K562 (cell line): ENCODE measurements at regions not wholly inside any gene's neighbourhood (a gene's known extent, or its start where the extent isn't known, plus 50 kb on each side); places are given as distances from the start of the nearest gene placed in this dataset.

Experiments used
- ATAC-seq: fragments of 200-7000 bp; cut with Tn5 transposase; 3 replicates; pipeline ENCODE4 v1.9.1; 2020; ENCODE audit warnings: moderate library complexity
- BruUV-seq: library from RNA; stranded (reverse); fragments of 400-500 nt; replicated peaks from 2 replicates; lab custom pipeline; 2021; lab: Mats Ljungman, UMichigan
- CTCF ChIA-PET: fragments of 300-600 bp; formaldehyde crosslinking; extraction: SDS; loops from one replicate; lab custom pipeline; 2021; ENCODE audit warnings: low intra/inter-chr PET ratio; lab: Yijun Ruan, JAX
- POLR2A ChIA-PET: fragments of 300-600, 350-650 bp; sonication (Branson Sonifier 250); formaldehyde crosslinking; extraction: SDS; loops from one replicate; lab custom pipeline; 2021; ENCODE audit warnings: antibody characterized with exemption, inconsistent platforms; lab: Yijun Ruan, JAX
- DNase-seq, 4 experiments: peaks; one replicate each; pipeline versions ENCODE4 v3.0.0 to v3.0.0-alpha.2; 2011 to 2018; ENCODE audit warnings: low spot score in 3 of 4, mixed read lengths in 3 of 4; ENCODE audit errors: extremely low read depth in 1 of 4
- FAIRE-seq: peaks from 2 replicates; lab custom pipeline; 2011; peaks lifted over from hg19 to GRCh38; lab: Jason Lieb, UNC
- H2AFZ ChIP-seq: 2 replicates; pipeline ENCODE4 v1.6.0; 2011; ENCODE audit warnings: low read depth, low read length, control low read depth, inconsistent platforms
- H3K27ac ChIP-seq: fragments of 200-600 bp; 3 replicates; pipeline ENCODE4 v1.8.0; 2011; ENCODE audit warnings: low read depth, mild to moderate bottlenecking, control low read depth, inconsistent platforms, low read length, moderate library complexity, mixed read lengths; ENCODE audit errors: extremely low read depth
- H3K27me3 ChIP-seq, 2 experiments: fragments of 300-600 bp in 1 of 2; 2 replicates in 1 of 2; 3 replicates in 1 of 2; pipeline versions ENCODE4 v1.6.0 to v1.8.0; 2011; ENCODE audit warnings: inconsistent platforms in 2 of 2, low read length in 2 of 2, mild to moderate bottlenecking in 1 of 2, mixed read lengths in 1 of 2, moderate library complexity in 1 of 2; ENCODE audit not compliant: control insufficient read depth in 2 of 2, insufficient read depth in 2 of 2
- H3K36me3 ChIP-seq: fragments of 300-600 bp; 3 replicates; pipeline ENCODE4 v1.8.0; 2011; ENCODE audit warnings: mild to moderate bottlenecking, low read length, inconsistent platforms; ENCODE audit not compliant: control insufficient read depth, insufficient read depth
- H3K4me1 ChIP-seq, 2 experiments: fragments of 200-600 bp in 1 of 2; replicated peaks in 1 of 2; 2 replicates in 1 of 2; 3 replicates in 1 of 2; pipeline versions ENCODE4 v1.5.1 to v1.8.0; 2011; ENCODE audit warnings: inconsistent platforms in 2 of 2, low read length in 2 of 2, mild to moderate bottlenecking in 1 of 2, mixed read lengths in 1 of 2, moderate library complexity in 1 of 2; ENCODE audit not compliant: control insufficient read depth in 2 of 2, insufficient read depth in 2 of 2
- H3K4me2 ChIP-seq: 2 replicates; pipeline ENCODE4 v1.6.1; 2011; ENCODE audit warnings: low read length, control low read depth, inconsistent platforms, mixed read lengths; ENCODE audit not compliant: insufficient read depth
- H3K4me3 ChIP-seq: fragments of 200-600 bp; sonication (generic), shearing (Covaris generic); 2 replicates; pipeline ENCODE4 v1.5.1; 2016; ENCODE audit warnings: control low read depth, inconsistent platforms
- H3K79me2 ChIP-seq: fragments of 200-600 bp; 3 replicates; pipeline ENCODE4 v1.8.0; 2011; ENCODE audit warnings: low read length, inconsistent platforms; ENCODE audit not compliant: control insufficient read depth, insufficient read depth
- H3K9ac ChIP-seq, 2 experiments: 2 replicates each; pipeline versions ENCODE4 v1.6.0 to v1.6.1; 2011; ENCODE audit warnings: low read depth in 2 of 2, low read length in 2 of 2, control low read depth in 1 of 2, inconsistent platforms in 1 of 2, mild to moderate bottlenecking in 1 of 2, mixed read lengths in 1 of 2; ENCODE audit not compliant: insufficient read depth in 1 of 2
- H3K9me1 ChIP-seq: one replicate; pipeline ENCODE4 v1.6.0; 2011; ENCODE audit warnings: inconsistent platforms, mild to moderate bottlenecking, low read length, moderate library complexity; ENCODE audit not compliant: control insufficient read depth, insufficient read depth
- H3K9me3 ChIP-seq: replicated peaks from 2 replicates; pipeline ENCODE4 v1.5.1; 2011; ENCODE audit warnings: low read depth, low read length, inconsistent platforms; ENCODE audit not compliant: control insufficient read depth, insufficient read depth
- H4K20me1 ChIP-seq: replicated peaks from 2 replicates; pipeline ENCODE4 v1.6.1; 2011; ENCODE audit warnings: low read length, inconsistent platforms, mixed read lengths; ENCODE audit not compliant: control insufficient read depth, insufficient read depth
- CCNT2 ChIP-seq: IDR thresholded peaks from 2 replicates; pipeline ENCODE4 v1.6.1; 2011; ENCODE audit warnings: borderline replicate concordance, low read depth, mild to moderate bottlenecking, moderate library complexity, mixed read lengths, low read length; ENCODE audit not compliant: insufficient read length; ENCODE audit errors: extremely low read depth
- CSDE1 ChIP-seq, 2 experiments: fragments of 450-650 bp; IDR thresholded peaks; 2 replicates each; pipeline ENCODE4 v1.6.1; 2016; ENCODE audit warnings: mild to moderate bottlenecking in 1 of 2
- MEF2D ChIP-seq: conservative IDR thresholded peaks from 2 replicates; pipeline ENCODE4 v1.6.1; 2016; ENCODE audit warnings: low read depth, missing genetic modification characterization, missing compliant biosample characterization
- NR3C1 ChIP-seq: sonication (generic); formaldehyde crosslinking; IDR thresholded peaks from 2 replicates; pipeline ENCODE4 v1.8.1; 2022; ENCODE audit warnings: missing genetic modification reagents
- PHF8 ChIP-seq: fragments of 200-600 bp; sonication (generic); IDR thresholded peaks from 2 replicates; pipeline ENCODE4 v1.6.1; 2012; ENCODE audit warnings: mixed run types, mild to moderate bottlenecking, inconsistent platforms, low read length, moderate library complexity, borderline replicate concordance
- RNF2 ChIP-seq: sonication (generic); IDR thresholded peaks from 2 replicates; pipeline ENCODE4 v1.6.1; 2016
- SMAD1 ChIP-seq: fragments of 150-350 bp; IDR thresholded peaks from 2 replicates; pipeline ENCODE4 v1.6.1; 2014; ENCODE audit warnings: low read length, low read depth; ENCODE audit not compliant: partially characterized antibody
- SMAD2 ChIP-seq: fragments of 150-350 bp; IDR thresholded peaks from 2 replicates; pipeline ENCODE4 v1.6.1; 2014; ENCODE audit warnings: low read depth, mild to moderate bottlenecking, low read length
- SNIP1 ChIP-seq: fragments of 450-650 bp; IDR thresholded peaks from 2 replicates; pipeline ENCODE4 v1.7.1; 2017; ENCODE audit warnings: low read depth, mild to moderate bottlenecking
- ZMIZ1 ChIP-seq, 2 experiments: fragments of 150-350 bp in 1 of 2; IDR thresholded peaks; 2 replicates each; pipeline ENCODE4 v1.6.1; 2012 to 2016; ENCODE audit warnings: low read depth in 2 of 2, low read length in 2 of 2, mild to moderate bottlenecking in 1 of 2, moderate library complexity in 1 of 2
- ZNF507 ChIP-seq: conservative IDR thresholded peaks from 2 replicates; pipeline ENCODE4 v1.6.1; 2017; ENCODE audit warnings: missing genetic modification characterization, missing compliant biosample characterization
- ZNF778 ChIP-seq: fragments of 450-650 bp; formaldehyde crosslinking; IDR thresholded peaks from 2 replicates; pipeline ENCODE4 v1.4.0; 2020; ENCODE audit warnings: mild to moderate bottlenecking, moderate library complexity
- in situ Hi-C: fragments of 300-500 bp; cut with MboI; formaldehyde crosslinking; loops from 4 replicates; pipeline ENCODE4 v1.15.0; 2018; ENCODE audit warnings: inconsistent platforms, mixed read lengths
- intact Hi-C: fragments of 100-400 bp; cut with micrococcal nuclease; formaldehyde crosslinking; loops from 2 replicates; pipeline ENCODE4 v1.14.2; 2022
- TF ChIP-seq, protein P1 (sequence below): fragments of 250-450 bp; sonication (Bioruptor Pico); IDR thresholded peaks from 2 replicates; pipeline ENCODE4 v1.9.0; 2021; ENCODE audit warnings: mild to moderate bottlenecking, inconsistent platforms

DNA sequence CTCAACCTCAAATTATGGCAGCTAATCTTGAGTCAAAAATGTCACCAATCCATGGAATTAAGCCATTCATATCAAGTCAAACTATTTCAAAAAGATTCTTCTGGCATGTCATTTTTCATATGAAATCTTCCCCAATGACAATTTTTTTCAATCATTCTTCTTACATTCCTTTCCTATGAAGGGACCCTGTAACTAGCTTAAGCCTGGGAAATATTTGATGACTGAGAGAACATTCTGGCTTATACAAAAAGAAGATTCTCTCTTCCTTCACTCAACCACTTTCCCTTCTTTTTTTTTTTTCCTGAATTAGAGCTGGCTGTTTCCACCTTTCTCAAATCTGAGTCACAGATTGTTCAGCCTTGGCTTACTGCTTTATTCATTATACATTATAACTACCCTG, 903.7 kb downstream of the FAM181B start:
- TF ChIP-seq MEF2D (tag), result no peak
- no peak for TF ChIP-seq ZMIZ1 (IDR thresholded peaks at IDR 0.05; ENCODE audit: low read depth in 2 of 2, low read length in 2 of 2)
- Histone ChIP-seq H4K20me1 (no peaks in the 10 kb centered on the region), H3K9me3 (no peaks in the 10 kb centered on the region), H2AFZ (no peak overlapping the region), H3K4me2 (no peak overlapping the region), H3K79me2 (no peaks in the 10 kb centered on the region), H3K27me3 (no peaks in the 10 kb centered on the region), H3K9me1 (no peaks in the 10 kb centered on the region), H3K27ac (no peak overlapping the region), H3K9ac (no peak overlapping the region), H3K36me3 (no peaks in the 10 kb centered on the region), H3K4me3 (no peak overlapping the region), H3K4me1 (no peaks in the 10 kb centered on the region)
- in situ Hi-C loops (no loop called here), intact Hi-C loops (no loop called here)
- ChIA-PET POLR2A (no interaction called here), CTCF (no interaction called here)
- FAIRE-seq (no peak), ATAC-seq (no peak), DNase-seq (no peak)
- no TSS peak for BruUV-seq

GRCh38 chr11:81825346-81825745, 908.3 kb downstream of the FAM181B start:
- ATAC-seq (no peak), FAIRE-seq (no peak), DNase-seq (no peak)
- Histone ChIP-seq H3K9me1 (no peaks in the 10 kb centered on the region), H3K36me3 (no peaks in the 10 kb centered on the region), H3K9ac (no peak overlapping the region), H4K20me1 (no peaks in the 10 kb centered on the region), H3K9me3 (no peaks in the 10 kb centered on the region), H3K27ac (no peak overlapping the region), H3K4me2 (no peak overlapping the region), H3K4me1 (no peaks in the 10 kb centered on the region), H3K79me2 (no peaks in the 10 kb centered on the region), H2AFZ (no peak overlapping the region), H3K27me3 (no peaks in the 10 kb centered on the region), H3K4me3 (no peak overlapping the region)
- in situ Hi-C loops, result no loop called here
- BruUV-seq, result no TSS peak
- ChIA-PET CTCF (no interaction called here), POLR2A (no interaction called here)
- intact Hi-C loops, result no loop called here
- no peak for TF ChIP-seq NR3C1 (CRISPR knock-in tag)
- no peak for TF ChIP-seq ZNF507 (tag)
- TF ChIP-seq PHF8, result no peak
- TF ChIP-seq RNF2, result no peak
- no peak for TF ChIP-seq CCNT2
- no peak for TF ChIP-seq SMAD1
- no peak for TF ChIP-seq SMAD2
- TF ChIP-seq, protein P1, sequence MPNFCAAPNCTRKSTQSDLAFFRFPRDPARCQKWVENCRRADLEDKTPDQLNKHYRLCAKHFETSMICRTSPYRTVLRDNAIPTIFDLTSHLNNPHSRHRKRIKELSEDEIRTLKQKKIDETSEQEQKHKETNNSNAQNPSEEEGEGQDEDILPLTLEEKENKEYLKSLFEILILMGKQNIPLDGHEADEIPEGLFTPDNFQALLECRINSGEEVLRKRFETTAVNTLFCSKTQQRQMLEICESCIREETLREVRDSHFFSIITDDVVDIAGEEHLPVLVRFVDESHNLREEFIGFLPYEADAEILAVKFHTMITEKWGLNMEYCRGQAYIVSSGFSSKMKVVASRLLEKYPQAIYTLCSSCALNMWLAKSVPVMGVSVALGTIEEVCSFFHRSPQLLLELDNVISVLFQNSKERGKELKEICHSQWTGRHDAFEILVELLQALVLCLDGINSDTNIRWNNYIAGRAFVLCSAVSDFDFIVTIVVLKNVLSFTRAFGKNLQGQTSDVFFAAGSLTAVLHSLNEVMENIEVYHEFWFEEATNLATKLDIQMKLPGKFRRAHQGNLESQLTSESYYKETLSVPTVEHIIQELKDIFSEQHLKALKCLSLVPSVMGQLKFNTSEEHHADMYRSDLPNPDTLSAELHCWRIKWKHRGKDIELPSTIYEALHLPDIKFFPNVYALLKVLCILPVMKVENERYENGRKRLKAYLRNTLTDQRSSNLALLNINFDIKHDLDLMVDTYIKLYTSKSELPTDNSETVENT (CRISPR knock-in tag), result no peak
- no peak for TF ChIP-seq CSDE1 (IDR thresholded peaks at IDR 0.05)
- TF ChIP-seq SNIP1, result no peak
- no peak for TF ChIP-seq ZNF778
